DOHH2 (cell line): ENCODE measurements at regions not wholly inside any gene's neighbourhood (a gene's known extent, or its start where the extent isn't known, plus 50 kb on each side); places are given as distances from the start of the nearest gene placed in this dataset.

Experiments used
- CTCF ChIP-seq: fragments of 200-600 bp; sonication (generic); IDR thresholded peaks from one replicate; pipeline ENCODE4 v1.5.1; 2014; ENCODE audit warnings: antibody characterized with exemption, mild to moderate bottlenecking, low read depth, low read length; ENCODE audit not compliant: poor library complexity, severe bottlenecking
- EZH2phosphoT487 ChIP-seq: fragments of 200-600 bp; sonication (generic); IDR thresholded peaks from 2 replicates; pipeline ENCODE4 v1.6.1; 2017; ENCODE audit warnings: borderline replicate concordance, mild to moderate bottlenecking, antibody characterized with exemption, low read length, moderate library complexity, mixed read lengths

GRCh38 chr21:16811970-16812369 is 700.9 kb upstream of the CXADR start:
- TF ChIP-seq CTCF (no peak), EZH2phosphoT487 (no peak)
